IMR-90 (cell line): ENCODE measurements at regions not wholly inside any gene's neighbourhood (a gene's known extent, or its start where the extent isn't known, plus 50 kb on each side); places are given as distances from the start of the nearest gene placed in this dataset.

Source experiments
- ATAC-seq: fragments of 200-7000 bp; cut with Tn5 transposase; 2 replicates; pipeline ENCODE4 v1.9.1; 2020; ENCODE audit warnings: low read depth, mild to moderate bottlenecking, moderate library complexity
- BruUV-seq: library from RNA; stranded (reverse); fragments of 400-500 nt; replicated peaks from 2 replicates; lab custom pipeline; 2021; lab: Mats Ljungman, UMichigan
- CTCF ChIA-PET: fragments of 300-600 bp; formaldehyde crosslinking; extraction: SDS; loops from one replicate; lab custom pipeline; 2021; ENCODE audit warnings: antibody characterized with exemption; lab: Yijun Ruan, JAX
- POLR2A ChIA-PET: fragments of 300-600 bp; sonication (Branson Sonifier 250); formaldehyde crosslinking; loops from one replicate; lab custom pipeline; 2022; ENCODE audit warnings: antibody characterized with exemption; ENCODE audit not compliant: unreplicated experiment; lab: Charles Lee
- DNase-seq: peaks from one replicate; pipeline ENCODE4 v3.0.0; 2013
- H2AFZ ChIP-seq: replicated peaks from 2 replicates; pipeline ENCODE3; 2013; ENCODE audit warnings: low read length, mild to moderate bottlenecking; ENCODE audit not compliant: poor library complexity
- H2AK5ac ChIP-seq: 2 replicates; pipeline ENCODE4 v1.6.1; 2013; ENCODE audit warnings: low read depth, low read length, inconsistent platforms
- H2AK9ac ChIP-seq: replicated peaks from 2 replicates; pipeline ENCODE3; 2013; ENCODE audit warnings: mild to moderate bottlenecking, low read depth, low read length, moderate library complexity; ENCODE audit not compliant: poor library complexity
- H2BK120ac ChIP-seq: 2 replicates; pipeline ENCODE4 v1.6.1; 2013; ENCODE audit warnings: low read depth, low read length, inconsistent platforms
- H2BK15ac ChIP-seq: 3 replicates; pipeline ENCODE4 v1.6.1; 2013; ENCODE audit warnings: low read depth, low read length, inconsistent platforms
- H2BK20ac ChIP-seq: 2 replicates; pipeline ENCODE4 v1.6.1; 2013; ENCODE audit warnings: low read depth, mild to moderate bottlenecking, inconsistent platforms, low read length, moderate library complexity
- H2BK5ac ChIP-seq: 2 replicates; pipeline ENCODE4 v1.6.1; 2013; ENCODE audit warnings: mild to moderate bottlenecking, low read depth, low read length, inconsistent platforms; ENCODE audit not compliant: poor library complexity, severe bottlenecking
- H3K14ac ChIP-seq: replicated peaks from 2 replicates; pipeline ENCODE4 v1.6.1; 2013; ENCODE audit warnings: low read depth, low read length, inconsistent platforms
- H3K18ac ChIP-seq: 2 replicates; pipeline ENCODE4 v1.6.1; 2013; ENCODE audit warnings: low read depth, low read length, control low read depth
- H3K23ac ChIP-seq: 2 replicates; pipeline ENCODE4 v1.6.1; 2013; ENCODE audit warnings: low read depth, low read length, inconsistent platforms
- H3K27ac ChIP-seq: 2 replicates; pipeline ENCODE4 v1.5.1; 2013; ENCODE audit warnings: mild to moderate bottlenecking, control low read depth, low read length; ENCODE audit not compliant: insufficient read depth
- H3K27me3 ChIP-seq: 2 replicates; pipeline ENCODE4 v1.6.1; 2013; ENCODE audit warnings: low read length; ENCODE audit not compliant: control insufficient read depth, insufficient read depth
- H3K36me3 ChIP-seq: 2 replicates; pipeline ENCODE4 v1.6.1; 2013; ENCODE audit warnings: low read length, mixed read lengths; ENCODE audit not compliant: control insufficient read depth, insufficient read depth
- H3K4ac ChIP-seq: 2 replicates; pipeline ENCODE4 v1.6.1; 2013; ENCODE audit warnings: low read depth, low read length, inconsistent platforms
- H3K4me1 ChIP-seq: 2 replicates; pipeline ENCODE4 v1.6.1; 2013; ENCODE audit warnings: low read length, mixed read lengths; ENCODE audit not compliant: control insufficient read depth, insufficient read depth
- H3K4me2 ChIP-seq: 2 replicates; pipeline ENCODE4 v1.6.1; 2013; ENCODE audit warnings: low read depth, mild to moderate bottlenecking, control low read depth, low read length, moderate library complexity
- H3K4me3 ChIP-seq: 2 replicates; pipeline ENCODE4 v1.5.1; 2013; ENCODE audit warnings: low read depth, mild to moderate bottlenecking, control low read depth, low read length, moderate library complexity; ENCODE audit not compliant: insufficient read depth
- H3K56ac ChIP-seq: 2 replicates; pipeline ENCODE4 v1.6.1; 2013; ENCODE audit warnings: low read length, inconsistent platforms; ENCODE audit not compliant: insufficient read depth; ENCODE audit errors: extremely low read depth
- H3K79me1 ChIP-seq, 2 experiments: 2 replicates each; pipeline ENCODE4 v1.6.1; 2013; ENCODE audit warnings: low read length in 2 of 2, inconsistent platforms in 1 of 2, low read depth in 1 of 2
- H3K9ac ChIP-seq: 2 replicates; pipeline ENCODE4 v1.6.1; 2013; ENCODE audit warnings: low read depth, low read length, control low read depth
- H3K9me1 ChIP-seq: 2 replicates; pipeline ENCODE4 v1.6.1; 2013; ENCODE audit warnings: low read length, inconsistent platforms; ENCODE audit not compliant: insufficient read depth
- H3K9me3 ChIP-seq: 2 replicates; pipeline ENCODE4 v1.6.1; 2013; ENCODE audit warnings: low read length; ENCODE audit not compliant: control insufficient read depth, insufficient read depth
- H4K20me1 ChIP-seq: 2 replicates; pipeline ENCODE4 v1.6.1; 2013; ENCODE audit warnings: low read length, inconsistent platforms; ENCODE audit not compliant: insufficient read depth
- H4K5ac ChIP-seq: 2 replicates; pipeline ENCODE4 v1.6.1; 2013; ENCODE audit warnings: mild to moderate bottlenecking, low read depth, low read length, control low read depth
- H4K8ac ChIP-seq, 2 experiments: 2 replicates each; pipeline ENCODE4 v1.6.1; 2013; ENCODE audit warnings: low read depth in 2 of 2, low read length in 2 of 2, control low read depth in 1 of 2, inconsistent platforms in 1 of 2
- H4K91ac ChIP-seq: 2 replicates; pipeline ENCODE4 v1.6.1; 2013; ENCODE audit warnings: low read depth, low read length, inconsistent platforms; ENCODE audit not compliant: insufficient read depth
- CHD1 ChIP-seq: IDR thresholded peaks from 2 replicates; pipeline ENCODE4 v1.6.1; 2012; ENCODE audit warnings: low read depth, low read length, improper control_type of control experiment
- FOS ChIP-seq: fragments of 150-350 bp; IDR thresholded peaks from 2 replicates; pipeline ENCODE4 v1.6.1; 2016; ENCODE audit warnings: low read depth, low read length
- MAZ ChIP-seq: IDR thresholded peaks from 2 replicates; pipeline ENCODE4 v1.6.1; 2012; ENCODE audit warnings: low read depth, mild to moderate bottlenecking, low read length, improper control_type of control experiment, moderate library complexity, borderline replicate concordance
- WGBS, 2 experiments: methylation state at CpG; one replicate each; pipeline versions ENCODE4 v1.1.5 to v1.1.7; 2013; ENCODE audit warnings: missing lambda C conversion rate in 2 of 2; ENCODE audit not compliant: insufficient read length in 1 of 2; ENCODE audit errors: extremely low coverage in 2 of 2; 5-methylcytosine and 5-hydroxymethylcytosine counted together
- dilution Hi-C: fragments of 300-500 bp; cut with HindIII; formaldehyde crosslinking; loops from one replicate; pipeline ENCODE4 v1.14.3; 2018; ENCODE audit warnings: low sequenced_read_pairs; ENCODE audit not compliant: unreplicated experiment
- in situ Hi-C: fragments of 300-500 bp; cut with MboI; formaldehyde crosslinking; loops from 3 replicates; pipeline ENCODE4 v1.14.3; 2019; ENCODE audit warnings: low sequenced_read_pairs, inconsistent platforms, mixed read lengths
- intact Hi-C: fragments of 100-400 bp; cut with micrococcal nuclease; formaldehyde crosslinking; loops from 2 replicates; pipeline ENCODE4 v1.10.0; 2022
- TF ChIP-seq, protein P1 (sequence below): conservative IDR thresholded peaks from 2 replicates; pipeline ENCODE4 v1.5.1; 2012; ENCODE audit warnings: mild to moderate bottlenecking, low read depth, low read length, improper control_type of control experiment
- TF ChIP-seq, protein P2 (sequence below): fragments of 150-350 bp; IDR thresholded peaks from 2 replicates; pipeline ENCODE4 v1.6.1; 2016; ENCODE audit warnings: low read depth, mild to moderate bottlenecking, low read length, moderate library complexity, borderline replicate concordance
- TF ChIP-seq, protein P3 (sequence below): fragments of 150-350 bp; IDR thresholded peaks from 2 replicates; pipeline ENCODE4 v1.6.1; 2017; ENCODE audit warnings: mild to moderate bottlenecking, antibody characterized with exemption, low read length, low read depth

- no peak overlapping the region for H2BK20ac ChIP-seq
- POLR2A ChIA-PET = no interaction called here
- DNase-seq (no peak), ATAC-seq (no peak)
- H3K4me3 ChIP-seq = no peak overlapping the region
- H3K4me2 ChIP-seq = no peak overlapping the region
- peaks cover 4% of the 10 kb centered on the region; the same call in 1 of the 2 replicates for H3K9me1 ChIP-seq
- H3K56ac ChIP-seq = no peak overlapping the region
- no peaks in the 10 kb centered on the region for H3K27me3 ChIP-seq
- H3K23ac ChIP-seq = no peak overlapping the region
- TF ChIP-seq CHD1 (no peak), MAZ (no peak), FOS (no peak)
- TF ChIP-seq, protein P1, sequence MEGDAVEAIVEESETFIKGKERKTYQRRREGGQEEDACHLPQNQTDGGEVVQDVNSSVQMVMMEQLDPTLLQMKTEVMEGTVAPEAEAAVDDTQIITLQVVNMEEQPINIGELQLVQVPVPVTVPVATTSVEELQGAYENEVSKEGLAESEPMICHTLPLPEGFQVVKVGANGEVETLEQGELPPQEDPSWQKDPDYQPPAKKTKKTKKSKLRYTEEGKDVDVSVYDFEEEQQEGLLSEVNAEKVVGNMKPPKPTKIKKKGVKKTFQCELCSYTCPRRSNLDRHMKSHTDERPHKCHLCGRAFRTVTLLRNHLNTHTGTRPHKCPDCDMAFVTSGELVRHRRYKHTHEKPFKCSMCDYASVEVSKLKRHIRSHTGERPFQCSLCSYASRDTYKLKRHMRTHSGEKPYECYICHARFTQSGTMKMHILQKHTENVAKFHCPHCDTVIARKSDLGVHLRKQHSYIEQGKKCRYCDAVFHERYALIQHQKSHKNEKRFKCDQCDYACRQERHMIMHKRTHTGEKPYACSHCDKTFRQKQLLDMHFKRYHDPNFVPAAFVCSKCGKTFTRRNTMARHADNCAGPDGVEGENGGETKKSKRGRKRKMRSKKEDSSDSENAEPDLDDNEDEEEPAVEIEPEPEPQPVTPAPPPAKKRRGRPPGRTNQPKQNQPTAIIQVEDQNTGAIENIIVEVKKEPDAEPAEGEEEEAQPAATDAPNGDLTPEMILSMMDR = no peak
- TF ChIP-seq, protein P2, sequence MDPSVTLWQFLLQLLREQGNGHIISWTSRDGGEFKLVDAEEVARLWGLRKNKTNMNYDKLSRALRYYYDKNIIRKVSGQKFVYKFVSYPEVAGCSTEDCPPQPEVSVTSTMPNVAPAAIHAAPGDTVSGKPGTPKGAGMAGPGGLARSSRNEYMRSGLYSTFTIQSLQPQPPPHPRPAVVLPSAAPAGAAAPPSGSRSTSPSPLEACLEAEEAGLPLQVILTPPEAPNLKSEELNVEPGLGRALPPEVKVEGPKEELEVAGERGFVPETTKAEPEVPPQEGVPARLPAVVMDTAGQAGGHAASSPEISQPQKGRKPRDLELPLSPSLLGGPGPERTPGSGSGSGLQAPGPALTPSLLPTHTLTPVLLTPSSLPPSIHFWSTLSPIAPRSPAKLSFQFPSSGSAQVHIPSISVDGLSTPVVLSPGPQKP = no peak
- TF ChIP-seq, protein P3, sequence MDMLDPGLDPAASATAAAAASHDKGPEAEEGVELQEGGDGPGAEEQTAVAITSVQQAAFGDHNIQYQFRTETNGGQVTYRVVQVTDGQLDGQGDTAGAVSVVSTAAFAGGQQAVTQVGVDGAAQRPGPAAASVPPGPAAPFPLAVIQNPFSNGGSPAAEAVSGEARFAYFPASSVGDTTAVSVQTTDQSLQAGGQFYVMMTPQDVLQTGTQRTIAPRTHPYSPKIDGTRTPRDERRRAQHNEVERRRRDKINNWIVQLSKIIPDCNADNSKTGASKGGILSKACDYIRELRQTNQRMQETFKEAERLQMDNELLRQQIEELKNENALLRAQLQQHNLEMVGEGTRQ = no peak
- dilution Hi-C loops = no loop called here
- H3K9me3 ChIP-seq = peaks cover 2% of the 10 kb centered on the region; the same call in 1 of the 2 replicates
- peak overlapping the region; percentile 17 for H2AFZ ChIP-seq
- in situ Hi-C loops = no loop called here
- peak overlapping the region; percentile 19; the same call in 1 of the 2 replicates for H3K4ac ChIP-seq
- H3K9ac ChIP-seq = no peak overlapping the region
- H3K27ac ChIP-seq = no peak overlapping the region
- H2AK5ac ChIP-seq = no peak overlapping the region
- no peak overlapping the region for H2BK15ac ChIP-seq
- H4K20me1 ChIP-seq = no peaks in the 10 kb centered on the region
- H2BK5ac ChIP-seq = no peak overlapping the region
- no peaks in the 10 kb centered on the region for H3K79me1 ChIP-seq
- no peak overlapping the region for H4K91ac ChIP-seq
- peaks cover 7% of the 10 kb centered on the region for H3K4me1 ChIP-seq
- H2AK9ac ChIP-seq = peak overlapping the region; percentile 10
- H3K18ac ChIP-seq = no peak overlapping the region
- no peak overlapping the region for H2BK120ac ChIP-seq
- intact Hi-C loops = no loop called here
- H3K14ac ChIP-seq = peak overlapping the region; percentile 52; the same call in 1 of the 2 replicates
- H3K36me3 ChIP-seq = no peaks in the 10 kb centered on the region
- BruUV-seq = no TSS peak
- H4K8ac ChIP-seq = no peak overlapping the region
- CTCF ChIA-PET = no interaction called here
- no CpG with 5 or more reads among the region's 5 CpGs for WGBS, 2 experiments
- H4K5ac ChIP-seq = no peak overlapping the region
Measured at GRCh38 chr2:217742841-217743240, 260.0 kb downstream of the TNS1 start.
